ENCODE measurements at regions not wholly inside any gene's neighbourhood (a gene's known extent, or its start where the extent isn't known, plus 50 kb on each side); places are given as distances from the start of the nearest gene placed in this dataset.

DNA sequence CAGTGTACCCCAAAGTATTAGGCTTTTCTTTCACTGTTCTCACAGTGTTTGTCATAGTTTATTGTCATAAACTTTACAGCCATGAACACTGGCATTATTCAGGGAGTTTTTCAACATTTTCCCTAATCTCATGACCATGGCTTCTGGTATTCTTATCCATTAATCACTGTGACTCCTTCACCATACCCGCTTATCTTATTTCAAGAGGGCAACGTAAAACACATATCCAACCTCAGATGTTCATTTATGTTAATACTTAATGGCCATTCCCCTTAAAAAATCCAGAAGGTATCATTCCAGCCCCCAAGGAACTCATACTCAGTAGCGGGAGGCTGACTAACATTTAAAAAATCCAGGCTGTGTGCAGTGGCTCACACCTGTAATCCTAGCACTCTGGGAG, 78.5 kb upstream of the RGS4 start:
- no peak overlapping the region for H2BK20ac ChIP-seq (ENCODE audit: low read depth, low read length, poor library complexity, severe bottlenecking)
- H2AFZ ChIP-seq (ENCODE audit: low read length) = no peak overlapping the region
- no peak overlapping the region for H3K4me2 ChIP-seq (ENCODE audit: insufficient read depth, insufficient read length, low read length)
- Mint-ChIP-seq H3K27ac (no peak overlapping the region), H3K4me3 (no peak overlapping the region), H3K27me3 (ENCODE audit: low read depth) (peaks cover 3% of the 10 kb centered on the region; the same call in 1 of the 2 replicates), H3K4me1 (peaks cover 3 to 4% of the 10 kb centered on the region in 2 experiments; a peak in 3 of 4 replicates), H3K36me3 (ENCODE audit: insufficient read depth in 1 of 3, low read depth in 3 of 3) (no peaks in the 10 kb centered on the region), H3K9me3 (no peaks in the 10 kb centered on the region)
- H3T11ph ChIP-seq (ENCODE audit: low read length) = no peak overlapping the region
- H3K18ac ChIP-seq (ENCODE audit: insufficient read length, low read depth, low read length) = no peak overlapping the region
- H3K27ac ChIP-seq (ENCODE audit: insufficient read length, low read depth, low read length) = no peak overlapping the region
- H3K27me3 ChIP-seq (ENCODE audit: insufficient read depth, low read length) = no peaks in the 10 kb centered on the region
- H4K20me1 ChIP-seq (ENCODE audit: control insufficient read depth, insufficient read depth, insufficient read length) = no peaks in the 10 kb centered on the region
- no peaks in the 10 kb centered on the region for H3K79me1 ChIP-seq (ENCODE audit: insufficient read depth, low read depth, low read length, poor library complexity, severe bottlenecking)
- no peak overlapping the region for H3K14ac ChIP-seq (ENCODE audit: insufficient read depth, low read length)
- H3K23ac ChIP-seq (ENCODE audit: insufficient read length, low read depth, low read length) = no peak overlapping the region
- H3K4me1 ChIP-seq (ENCODE audit: insufficient read depth, low read length) = no peaks in the 10 kb centered on the region; the same call in 1 of the 2 replicates
- H3K9me3 ChIP-seq (ENCODE audit: control insufficient read depth, low read depth, low read length) = no peaks in the 10 kb centered on the region
- H3K79me2 ChIP-seq (ENCODE audit: insufficient read depth, low read length) = no peaks in the 10 kb centered on the region
- H2BK5ac ChIP-seq (ENCODE audit: insufficient read length, low read length) = no peak overlapping the region
- H3K23me2 ChIP-seq (ENCODE audit: insufficient read length, low read depth, low read length, poor library complexity, severe bottlenecking) = no peaks in the 10 kb centered on the region
- no CpG with 5 or more reads among the region's 3 CpGs for WGBS (ENCODE audit: extremely low coverage, insufficient read length, low lambda C conversion rate)
- no peak overlapping the region for H2BK15ac ChIP-seq (ENCODE audit: low read depth, low read length)
- no peak overlapping the region for H3K9ac ChIP-seq (ENCODE audit: extremely low read depth, insufficient read length, low read length)
- H3K4ac ChIP-seq (ENCODE audit: low read depth, low read length) = no peak overlapping the region
- H2BK12ac ChIP-seq (ENCODE audit: insufficient read length, low read depth, low read length) = no peak overlapping the region
- TF ChIP-seq, protein P1, sequence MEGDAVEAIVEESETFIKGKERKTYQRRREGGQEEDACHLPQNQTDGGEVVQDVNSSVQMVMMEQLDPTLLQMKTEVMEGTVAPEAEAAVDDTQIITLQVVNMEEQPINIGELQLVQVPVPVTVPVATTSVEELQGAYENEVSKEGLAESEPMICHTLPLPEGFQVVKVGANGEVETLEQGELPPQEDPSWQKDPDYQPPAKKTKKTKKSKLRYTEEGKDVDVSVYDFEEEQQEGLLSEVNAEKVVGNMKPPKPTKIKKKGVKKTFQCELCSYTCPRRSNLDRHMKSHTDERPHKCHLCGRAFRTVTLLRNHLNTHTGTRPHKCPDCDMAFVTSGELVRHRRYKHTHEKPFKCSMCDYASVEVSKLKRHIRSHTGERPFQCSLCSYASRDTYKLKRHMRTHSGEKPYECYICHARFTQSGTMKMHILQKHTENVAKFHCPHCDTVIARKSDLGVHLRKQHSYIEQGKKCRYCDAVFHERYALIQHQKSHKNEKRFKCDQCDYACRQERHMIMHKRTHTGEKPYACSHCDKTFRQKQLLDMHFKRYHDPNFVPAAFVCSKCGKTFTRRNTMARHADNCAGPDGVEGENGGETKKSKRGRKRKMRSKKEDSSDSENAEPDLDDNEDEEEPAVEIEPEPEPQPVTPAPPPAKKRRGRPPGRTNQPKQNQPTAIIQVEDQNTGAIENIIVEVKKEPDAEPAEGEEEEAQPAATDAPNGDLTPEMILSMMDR (conservative IDR thresholded peaks at IDR 0.05) = no peak
- no peak overlapping the region for H2BK120ac ChIP-seq (ENCODE audit: low read depth, low read length, poor library complexity, severe bottlenecking)
- no peak overlapping the region for H2AK5ac ChIP-seq (ENCODE audit: insufficient read length, low read length)
- H3K56ac ChIP-seq (ENCODE audit: insufficient read length, low read depth, low read length) = no peak overlapping the region
- no peak overlapping the region for H4K8ac ChIP-seq (replicated peaks; ENCODE audit: insufficient read length, low read depth, low read length)
- H4K5ac ChIP-seq (ENCODE audit: insufficient read length, low read depth, low read length) = no peak overlapping the region
- no peak overlapping the region for H4K91ac ChIP-seq (ENCODE audit: insufficient read length, low read depth, low read length)
- DNase-seq = no peak

Data from H9 (cell line).